HepG2 (cell line): ENCODE measurements at regions not wholly inside any gene's neighbourhood (a gene's known extent, or its start where the extent isn't known, plus 50 kb on each side); places are given as distances from the start of the nearest gene placed in this dataset.

Experiments
- FLYWCH1 ChIP-seq: sonication (generic); formaldehyde crosslinking; IDR thresholded peaks from 2 replicates; pipeline ENCODE4 v1.8.1; 2023; ENCODE audit warnings: mild to moderate bottlenecking, missing genetic modification reagents
- KIAA2018 ChIP-seq: sonication (generic); formaldehyde crosslinking; IDR thresholded peaks from 2 replicates; pipeline ENCODE4 v1.5.0; 2020; ENCODE audit warnings: mild to moderate bottlenecking, missing genetic modification reagents, borderline replicate concordance
- KLF16 ChIP-seq, 2 experiments: sonication (generic) in 1 of 2; formaldehyde crosslinking in 1 of 2; IDR thresholded peaks; 2 replicates each; pipeline versions ENCODE4 v1.6.1 to v1.8.0; 2016 to 2023; ENCODE audit warnings: missing genetic modification reagents in 2 of 2, missing compliant biosample characterization in 1 of 2
- SKIL ChIP-seq: sonication (generic); formaldehyde crosslinking; IDR thresholded peaks from 2 replicates; pipeline ENCODE4 v1.8.0; 2022; ENCODE audit warnings: missing genetic modification reagents, mild to moderate bottlenecking, moderate library complexity, borderline replicate concordance
- ZNF629 ChIP-seq: sonication (generic); formaldehyde crosslinking; conservative IDR thresholded peaks from 2 replicates; pipeline ENCODE4 v1.5.0; 2020; ENCODE audit warnings: missing genetic modification reagents

- TF ChIP-seq SKIL (CRISPR knock-in tag) (no peak), FLYWCH1 (CRISPR knock-in tag) (no peak), KIAA2018 (CRISPR knock-in tag) (no peak), ZNF629 (CRISPR knock-in tag) (no peak), KLF16 (CRISPR knock-in tag; IDR thresholded peaks at IDR 0.05) (no peak)
- TF ChIP-seq, all 625 proteins: peak for 0
Measured at GRCh38 chr7:116351966-116352365, 141.6 kb downstream of the TES start (continued).
